GM13977 (cell line): ENCODE measurements at regions not wholly inside any gene's neighbourhood (a gene's known extent, or its start where the extent isn't known, plus 50 kb on each side); places are given as distances from the start of the nearest gene placed in this dataset.

Experiments used
- DNase-seq: peaks from one replicate; pipeline ENCODE4 v3.0.0; 2012; ENCODE audit warnings: low spot score
- CTCF ChIP-seq: IDR thresholded peaks from 2 replicates; pipeline ENCODE4 v1.5.1; 2012; ENCODE audit warnings: mild to moderate bottlenecking, control low read depth; ENCODE audit not compliant: insufficient read depth; ENCODE audit errors: extremely low read depth, missing control alignments
- in situ Hi-C: fragments of 300-500 bp; cut with MboI; formaldehyde crosslinking; loops from one replicate; pipeline ENCODE4 v1.12.0; 2022; ENCODE audit warnings: low sequenced_read_pairs, low pct_unique_long_range_greater_than_20kb, mixed read lengths, inconsistent platforms; ENCODE audit not compliant: unreplicated experiment

GRCh38 chr13:105207572-105208293 lies 1327.7 kb downstream of the EFNB2 start:
- no peak for TF ChIP-seq CTCF
- in situ Hi-C loops: no loop called here
- DNase-seq: no peak

GRCh38 chr13:105202354-105202753 lies 1333.1 kb downstream of the EFNB2 start:
- in situ Hi-C loops: no loop called here

GRCh38 chr13:105201351-105201750 lies 1334.1 kb downstream of the EFNB2 start:
- no peak for TF ChIP-seq CTCF
- in situ Hi-C loops: no loop called here
- DNase-seq: no peak

More at GRCh38 chr13:105202354-105202753, 1333.1 kb downstream of the EFNB2 start:
- TF ChIP-seq CTCF: peak; percentile 50
- DNase-seq: no peak

GRCh38 chr13:105200181-105200580 lies 1335.3 kb downstream of the EFNB2 start:
- no peak for TF ChIP-seq CTCF
- in situ Hi-C loops: no loop called here

GRCh38 chr13:105196052-105196451 lies 1339.4 kb downstream of the EFNB2 start:
- DNase-seq: no peak
- in situ Hi-C loops: no loop called here
- TF ChIP-seq CTCF: no peak

More at GRCh38 chr13:105200181-105200580, 1335.3 kb downstream of the EFNB2 start:
- DNase-seq: no peak

GRCh38 chr13:105193026-105193425 lies 1342.4 kb downstream of the EFNB2 start:
- DNase-seq: no peak
- in situ Hi-C loops: no loop called here
- TF ChIP-seq CTCF: no peak
